HG02981 (cell line): ENCODE measurements at regions not wholly inside any gene's neighbourhood (a gene's known extent, or its start where the extent isn't known, plus 50 kb on each side); places are given as distances from the start of the nearest gene placed in this dataset.

ENCODE experiments used
- ATAC-seq: cut with Tn5 transposase; IDR thresholded peaks from one replicate; pipeline ENCODE4 v1.9.1; 2021; ENCODE audit warnings: mild to moderate bottlenecking, moderate library complexity; ENCODE audit not compliant: unreplicated experiment

DNA sequence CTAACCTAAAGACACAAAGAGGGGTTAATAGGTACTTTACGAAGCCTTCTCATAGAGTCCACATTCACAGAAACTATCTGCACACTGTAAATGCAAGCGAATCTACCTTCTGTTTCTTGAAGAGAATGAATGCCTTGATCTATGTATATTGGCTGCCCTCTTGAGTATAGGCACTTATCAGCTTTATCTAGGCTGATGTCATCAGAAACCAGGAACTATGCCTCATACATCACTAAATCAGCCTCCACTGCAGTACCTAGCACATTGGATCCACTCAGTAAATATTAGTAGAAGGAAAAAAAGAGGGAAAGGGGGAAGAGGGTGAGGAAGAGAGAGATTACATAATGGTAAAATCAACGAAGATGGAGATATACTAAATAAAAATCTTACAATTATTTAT is 477.1 kb downstream of the CAAP1 start:
- no peak for ATAC-seq

DNA sequence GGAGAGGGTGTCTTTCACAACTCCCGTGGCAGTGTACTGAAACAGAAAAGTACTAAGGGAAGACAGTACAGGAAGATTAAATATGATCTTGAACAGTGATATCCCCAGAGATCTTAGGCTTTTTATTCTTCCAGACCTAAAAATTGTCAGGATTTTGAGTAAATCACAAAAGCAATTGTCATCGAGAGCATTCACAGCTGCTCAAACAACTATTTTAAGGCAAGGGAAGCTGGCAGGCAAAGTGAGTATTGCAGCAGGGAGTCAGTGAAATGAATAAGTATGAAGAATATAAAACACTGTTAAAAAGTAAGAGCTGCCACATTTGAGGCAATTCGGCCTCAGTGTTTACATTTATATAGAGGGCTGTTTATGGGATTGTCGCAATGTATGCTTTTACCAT is 479.0 kb downstream of the CAAP1 start:
- ATAC-seq, result no peak

GRCh38 chr9:26412446-26412845 is 480.2 kb downstream of the CAAP1 start:
- no peak for ATAC-seq

DNA sequence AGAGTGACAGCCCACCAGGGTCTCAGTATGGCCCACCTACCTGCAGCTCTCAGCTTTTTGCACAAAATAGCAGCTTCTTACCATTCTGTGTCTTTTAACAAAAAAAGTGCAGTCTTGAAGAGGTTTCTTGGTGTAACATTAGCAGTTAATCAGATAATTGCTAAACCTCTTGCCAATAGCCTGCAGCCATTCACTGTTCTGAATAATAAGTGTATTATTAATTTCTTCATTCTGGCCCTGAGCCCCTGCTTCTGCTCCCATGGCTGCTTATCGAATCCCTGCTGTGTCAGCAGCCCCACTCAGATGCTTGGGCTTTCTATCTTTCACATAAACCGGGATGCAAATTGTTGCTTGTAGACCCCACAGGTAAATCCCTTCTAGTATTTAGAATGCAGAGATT is 485.9 kb downstream of the CAAP1 start:
- ATAC-seq, result no peak

DNA sequence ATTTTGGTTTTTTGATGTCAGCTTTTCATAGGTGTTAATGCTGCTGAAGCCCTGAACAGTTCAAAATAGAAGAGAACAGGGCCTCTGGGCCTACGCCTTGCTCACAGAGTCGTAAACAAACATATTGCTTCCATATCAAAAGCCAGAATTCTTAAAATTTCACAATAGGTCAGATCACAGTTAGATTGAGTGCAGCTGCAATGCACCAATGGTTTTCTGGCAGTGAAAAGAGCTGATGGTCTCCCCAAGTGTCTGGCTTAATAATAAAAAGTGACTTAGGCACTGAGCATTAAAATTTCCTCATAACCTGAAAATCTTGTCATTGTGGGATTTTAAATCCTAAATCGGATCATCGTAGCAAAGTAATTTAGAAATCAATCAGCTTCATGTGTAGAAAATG is 493.0 kb downstream of the CAAP1 start:
- no peak for ATAC-seq

DNA sequence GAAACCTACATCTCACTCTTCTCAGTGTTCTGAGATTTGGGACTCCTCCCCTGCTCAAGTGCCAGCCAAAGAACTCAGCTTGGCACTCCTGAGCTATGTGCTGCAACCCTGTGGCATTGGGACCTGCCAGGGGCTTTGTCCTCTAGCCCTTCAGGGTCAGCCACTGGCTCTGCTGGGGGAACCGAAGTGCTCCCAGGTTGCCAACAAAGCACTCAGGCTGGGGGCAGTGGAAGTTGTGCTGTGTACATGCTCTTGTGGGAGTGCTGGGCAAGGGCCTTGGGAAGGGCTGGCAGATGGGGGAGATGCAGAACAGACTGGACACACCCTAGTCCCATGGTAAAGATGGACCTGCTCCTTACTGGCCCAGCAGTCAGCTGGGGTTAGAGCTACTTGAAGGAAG is 498.6 kb downstream of the CAAP1 start:
- ATAC-seq, result no peak

GRCh38 chr9:26392639-26393038 is 500.0 kb downstream of the CAAP1 start:
- no peak for ATAC-seq

GRCh38 chr9:26391036-26391435 is 501.6 kb downstream of the CAAP1 start:
- ATAC-seq, result no peak

GRCh38 chr9:26375448-26375847 is 517.2 kb downstream of the CAAP1 start:
- no peak for ATAC-seq

DNA sequence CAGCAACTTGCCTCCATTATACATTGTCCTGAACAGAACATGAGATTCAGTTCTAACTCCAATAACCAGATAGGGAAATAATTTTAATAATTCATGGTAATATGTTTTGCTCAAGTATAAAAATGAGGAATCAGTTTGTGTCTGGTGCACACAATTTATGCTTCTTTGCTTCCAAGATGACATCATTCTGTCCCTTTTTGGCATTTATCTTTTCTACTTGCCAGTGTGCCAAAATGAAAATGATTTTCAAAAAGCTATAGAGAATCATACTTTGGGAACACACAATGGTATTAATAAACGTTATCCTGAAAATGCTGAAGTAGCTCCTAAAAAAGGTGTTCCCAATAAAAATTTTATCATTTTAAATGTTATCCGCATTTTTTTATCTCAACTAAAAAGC is 519.0 kb downstream of the CAAP1 start:
- ATAC-seq, result no peak

- no peak for ATAC-seq
These were observed 521.4 kb downstream of the CAAP1 start for GRCh38 chr9:26371236-26371635.

GRCh38 chr9:26369093-26369492 is 523.5 kb downstream of the CAAP1 start:
- ATAC-seq, result no peak

GRCh38 chr9:26368241-26368640 is 524.4 kb downstream of the CAAP1 start:
- ATAC-seq, result no peak

DNA sequence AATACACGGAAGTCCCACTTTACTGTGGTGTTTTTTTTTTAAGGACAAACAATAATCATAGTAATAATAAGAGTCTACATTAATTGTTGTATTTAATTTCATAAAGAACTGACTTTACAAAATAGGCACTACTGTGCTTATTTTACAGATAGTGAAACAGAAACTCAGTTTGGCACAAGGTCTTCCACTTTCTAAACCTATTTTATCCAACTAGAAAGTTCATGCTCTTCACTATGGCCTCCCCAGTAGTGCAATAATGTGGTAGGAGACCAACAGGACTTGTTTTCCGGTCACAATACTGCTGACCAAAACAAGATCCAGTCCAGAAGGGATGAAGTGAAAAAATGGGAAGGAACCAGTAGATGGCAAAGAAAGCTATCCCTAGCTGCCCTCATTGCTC is 531.6 kb downstream of the CAAP1 start:
- ATAC-seq, result no peak

GRCh38 chr9:26358836-26359235 is 533.8 kb downstream of the CAAP1 start:
- no peak for ATAC-seq

GRCh38 chr9:26357803-26358344 is 534.7 kb downstream of the CAAP1 start:
- ATAC-seq, result no peak

DNA sequence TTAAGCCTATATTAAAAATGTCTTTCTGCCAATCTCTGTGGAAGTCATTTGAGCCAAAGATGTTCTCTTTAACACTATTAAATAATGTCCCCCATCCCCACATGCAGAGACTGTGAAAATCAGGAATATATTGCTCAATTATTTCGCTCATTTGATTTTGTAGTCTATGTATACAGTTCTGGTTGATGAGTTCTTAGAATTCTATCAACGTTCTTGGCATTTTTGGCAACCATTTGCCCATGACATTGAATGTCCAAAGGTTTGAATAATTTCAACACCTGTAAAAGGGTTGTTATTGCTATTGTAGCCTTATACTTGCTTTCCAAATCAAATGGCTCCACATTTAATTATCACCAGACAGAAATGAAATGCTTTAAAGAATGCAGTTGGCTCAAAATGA is 536.1 kb downstream of the CAAP1 start:
- no peak for ATAC-seq

GRCh38 chr9:26346942-26347477 is 545.6 kb downstream of the CAAP1 start:
- ATAC-seq, result no peak

- ATAC-seq, result no peak
These were observed 551.1 kb downstream of the CAAP1 start for GRCh38 chr9:26341545-26341944.

GRCh38 chr9:26339796-26340195 is 552.8 kb downstream of the CAAP1 start:
- no peak for ATAC-seq

GRCh38 chr9:26335116-26335515 is 557.5 kb downstream of the CAAP1 start:
- ATAC-seq, result no peak

GRCh38 chr9:26334706-26335105 is 557.9 kb downstream of the CAAP1 start:
- ATAC-seq, result no peak

DNA sequence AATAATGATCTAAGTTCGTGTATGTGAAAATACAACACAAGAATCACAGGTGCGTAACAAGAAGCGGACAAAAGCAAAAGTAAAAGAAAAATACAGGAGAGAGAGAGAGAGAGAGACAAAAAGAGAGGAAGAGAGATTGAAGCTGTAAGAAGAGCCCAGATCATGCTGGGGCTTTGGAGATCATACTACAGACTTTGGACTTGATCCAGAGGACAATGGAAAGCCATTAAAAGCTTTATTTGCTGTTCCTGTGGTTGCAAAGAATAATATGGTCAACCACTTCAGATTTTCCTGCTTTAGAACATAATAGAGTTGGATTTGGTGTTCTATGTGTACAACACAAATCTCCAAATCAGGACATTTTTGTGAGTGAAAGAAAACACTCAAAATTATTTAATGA is 561.4 kb downstream of the CAAP1 start:
- ATAC-seq, result no peak
